ENCODE measurements at regions not wholly inside any gene's neighbourhood (a gene's known extent, or its start where the extent isn't known, plus 50 kb on each side); places are given as distances from the start of the nearest gene placed in this dataset.

DNA sequence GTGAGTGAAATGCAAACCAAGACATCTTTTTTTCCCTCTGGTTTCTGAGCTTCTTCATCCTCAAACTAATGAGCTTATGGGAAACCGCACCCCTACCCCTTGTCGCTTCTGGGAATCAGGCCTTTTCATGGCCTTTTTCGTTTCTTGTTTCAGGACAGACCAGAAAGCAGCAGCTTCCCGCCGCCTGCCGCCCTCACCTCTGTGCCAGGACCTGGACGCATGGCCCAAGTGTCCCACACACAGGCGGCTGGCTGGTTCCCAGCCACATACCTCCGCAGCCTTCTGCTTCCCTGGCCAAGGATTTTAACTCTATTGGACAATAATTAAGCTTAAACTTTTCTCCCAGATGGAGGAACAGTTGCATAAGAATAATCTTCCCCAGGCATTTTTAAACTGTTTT is 114.1 kb upstream of the SLITRK1 start:
- DNase-seq: no peak

DNA sequence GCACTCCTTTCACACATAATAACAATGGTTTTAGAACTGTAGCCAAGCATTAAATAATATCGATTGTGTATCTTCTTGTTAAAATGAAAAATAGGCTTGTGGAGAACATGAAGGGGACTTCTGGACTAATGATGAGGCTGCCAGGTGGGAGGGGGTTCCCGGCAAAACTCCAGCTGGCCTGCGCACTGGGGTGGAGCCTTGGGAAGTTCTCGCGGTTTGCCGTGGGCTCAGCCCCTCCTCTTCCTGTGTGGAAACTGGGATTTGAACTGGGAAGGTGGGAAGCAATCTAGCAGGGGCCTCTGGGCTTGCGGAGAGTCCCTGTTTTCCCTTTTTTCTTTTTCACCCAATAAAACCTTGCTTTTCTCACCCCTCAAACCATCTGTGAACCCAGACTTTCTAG is 113.7 kb upstream of the SLITRK1 start:
- no peak for DNase-seq

DNA sequence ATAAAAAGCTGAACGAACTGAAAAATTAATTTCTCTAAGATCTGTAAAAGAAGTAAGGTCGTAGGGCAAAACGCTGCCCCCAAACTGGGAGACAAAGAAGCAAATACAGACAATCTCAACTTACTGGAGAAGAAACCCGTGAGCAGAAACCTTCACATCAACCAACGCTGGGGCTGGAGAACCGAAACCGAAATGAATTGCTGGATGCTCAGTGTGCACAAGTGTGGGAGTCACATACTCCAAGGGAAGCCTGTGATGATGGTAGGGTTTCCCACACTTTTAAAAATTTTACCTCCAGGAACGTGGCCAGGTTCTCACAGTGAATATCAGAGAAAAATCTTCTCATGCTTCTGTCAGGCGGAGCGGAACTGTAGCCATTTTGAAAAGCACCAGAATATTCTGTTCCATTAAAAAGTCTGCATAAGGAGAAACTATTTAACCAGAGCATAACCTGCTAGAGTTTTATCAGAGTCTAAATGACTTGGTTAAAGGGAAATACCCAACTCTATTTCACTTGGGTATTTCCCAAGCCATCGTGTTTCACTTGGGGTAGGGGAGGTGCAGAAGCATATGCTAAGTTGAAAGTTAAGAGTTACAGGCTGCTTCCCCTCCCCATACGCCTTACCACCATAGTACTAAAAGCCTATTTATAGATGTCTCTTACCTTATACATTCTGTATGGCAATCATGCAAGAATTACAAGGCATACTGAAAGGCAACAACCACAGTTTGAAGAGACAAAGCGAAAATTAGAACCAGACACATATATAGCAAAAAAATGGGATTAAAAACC is 110.5 kb upstream of the SLITRK1 start:
- no peak for DNase-seq

DNA sequence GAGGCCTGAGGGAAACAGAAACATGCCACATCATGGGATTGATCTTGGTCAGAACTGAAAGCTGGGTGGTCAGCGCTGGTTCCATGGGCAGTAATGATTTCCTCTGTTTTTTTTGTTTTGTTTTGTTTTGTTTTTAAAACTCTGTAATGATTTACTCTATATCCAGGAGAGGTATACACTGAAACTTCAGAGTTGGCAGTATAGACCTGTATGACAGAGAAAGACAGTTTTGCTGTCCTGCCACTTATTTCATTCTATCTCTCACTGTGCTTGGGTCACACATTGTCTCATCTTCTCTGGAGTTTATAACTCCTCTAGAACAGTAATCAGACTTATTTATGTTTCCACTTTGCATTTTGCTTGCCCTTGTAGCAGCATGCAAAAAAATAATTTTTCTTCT is 105.1 kb upstream of the SLITRK1 start:
- no peak for DNase-seq

DNA sequence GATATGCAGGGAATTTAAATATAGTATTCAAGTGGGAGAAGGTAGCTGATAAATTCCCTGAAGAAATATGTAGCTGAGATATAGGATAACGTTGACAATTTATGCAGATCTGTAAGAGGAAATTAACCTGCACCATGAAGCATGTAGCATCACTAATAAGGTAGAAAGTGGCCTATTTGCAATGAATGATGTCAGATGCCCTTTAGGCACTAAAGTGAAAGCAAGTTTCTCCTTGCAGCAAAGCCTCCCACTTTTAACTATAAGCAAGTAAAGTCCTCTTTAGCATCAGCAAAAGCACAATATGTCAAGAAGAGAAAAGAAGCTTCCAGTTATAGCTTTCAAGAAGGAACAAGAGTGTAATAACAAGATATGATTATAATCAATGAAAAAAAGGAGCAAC is 102.5 kb upstream of the SLITRK1 start:
- no peak for DNase-seq

DNA sequence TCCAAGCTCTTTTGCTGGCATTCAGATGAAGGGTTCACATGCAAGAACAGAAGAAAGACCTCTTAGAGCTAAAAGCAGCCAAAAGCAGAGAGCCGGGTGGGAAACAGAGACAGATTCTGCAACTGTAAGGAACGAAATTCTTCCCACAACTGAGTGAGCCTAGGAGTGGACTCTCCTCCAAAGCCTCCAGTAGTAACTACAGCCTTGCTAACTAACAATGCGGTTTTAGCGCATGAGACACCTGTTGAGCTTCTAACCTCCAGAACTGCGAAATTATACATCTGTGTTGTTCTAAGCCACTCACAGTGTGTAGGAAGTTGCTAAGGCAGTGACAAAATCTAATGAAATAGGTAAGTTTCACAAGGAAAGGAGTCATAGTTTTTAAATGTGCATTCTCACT is 98.1 kb upstream of the SLITRK1 start:
- DNase-seq: peak; percentile 16

DNA sequence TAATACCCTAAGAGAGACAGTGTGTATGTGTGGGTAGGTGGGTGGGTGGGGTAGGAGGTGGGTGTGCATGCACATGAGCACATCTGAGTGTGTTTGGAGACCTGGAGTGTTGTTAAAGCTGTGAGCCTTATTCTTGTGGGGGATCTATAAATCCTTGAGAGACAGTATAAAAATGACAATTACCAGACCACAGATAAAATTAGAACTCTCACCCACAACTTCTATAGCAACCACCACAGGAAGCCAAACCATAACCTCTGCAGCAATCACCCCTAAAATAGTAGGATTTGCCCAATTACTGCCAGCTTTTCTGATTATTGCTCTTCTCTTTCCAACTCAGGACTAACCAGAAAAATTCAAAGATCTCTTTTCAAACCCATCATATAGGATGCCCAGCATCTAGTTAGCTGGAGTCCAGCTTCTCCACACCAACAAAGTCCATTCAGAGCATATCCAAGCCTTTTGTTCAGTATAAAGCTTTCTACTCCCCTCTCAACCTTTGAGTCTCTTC is 93.4 kb upstream of the SLITRK1 start:
- no peak for DNase-seq

DNA sequence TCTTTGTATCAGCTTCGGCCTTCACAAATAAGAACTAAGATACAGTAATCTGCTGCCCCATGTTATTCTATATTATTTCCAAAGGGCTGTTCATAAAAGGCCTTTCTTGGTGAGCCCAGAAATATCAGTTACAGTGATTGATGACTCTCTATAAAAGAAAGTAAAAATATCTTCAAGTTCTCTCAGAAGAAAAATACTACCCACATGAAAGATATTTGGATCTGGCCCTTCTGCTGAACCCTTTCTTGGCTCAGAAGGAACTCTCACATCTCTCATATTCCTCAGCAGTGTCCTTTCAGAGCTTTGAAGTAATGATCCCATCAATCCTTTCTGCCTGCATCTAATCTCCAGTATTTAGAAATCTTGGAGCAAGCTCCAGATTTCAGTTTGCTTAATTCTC is 76.3 kb upstream of the SLITRK1 start:
- no peak for DNase-seq

DNA sequence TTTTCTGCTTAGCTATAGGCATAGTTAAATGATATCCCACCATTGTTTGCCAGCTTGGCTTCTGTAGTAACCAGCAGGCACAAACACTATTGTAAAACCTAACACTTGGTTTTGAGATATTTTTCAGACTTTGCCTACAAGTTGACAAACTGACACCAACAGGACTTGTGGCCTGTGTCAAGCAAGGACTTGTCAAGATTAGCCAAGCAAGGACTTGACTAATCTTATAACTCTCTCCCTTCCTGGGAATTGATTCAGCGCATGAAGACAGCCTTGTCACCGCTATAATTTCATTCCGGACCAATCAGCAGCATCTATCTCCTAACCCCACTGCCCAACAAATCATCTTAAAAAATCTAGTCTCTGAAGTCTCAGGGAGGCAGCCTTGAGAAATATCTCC is 72.7 kb upstream of the SLITRK1 start:
- no peak for DNase-seq

DNA sequence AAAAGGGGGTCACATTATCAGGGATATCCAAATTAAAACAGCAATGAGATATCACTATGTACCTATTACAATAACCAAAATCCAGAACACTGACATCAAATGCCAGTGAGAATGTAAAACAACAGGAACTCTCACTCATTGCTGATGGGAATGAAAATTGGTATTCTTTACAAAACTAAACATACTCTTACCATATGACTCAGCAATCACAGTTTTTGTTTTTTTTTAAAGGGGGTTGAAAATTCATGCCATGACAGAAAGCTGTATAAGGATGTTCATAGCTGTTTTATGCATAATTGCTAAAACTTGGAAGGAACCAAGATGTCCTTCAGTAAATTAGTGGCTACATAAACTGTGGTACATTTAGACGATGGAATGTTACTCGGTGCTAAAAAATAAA is 71.6 kb upstream of the SLITRK1 start:
- peak; percentile 56 for DNase-seq

DNA sequence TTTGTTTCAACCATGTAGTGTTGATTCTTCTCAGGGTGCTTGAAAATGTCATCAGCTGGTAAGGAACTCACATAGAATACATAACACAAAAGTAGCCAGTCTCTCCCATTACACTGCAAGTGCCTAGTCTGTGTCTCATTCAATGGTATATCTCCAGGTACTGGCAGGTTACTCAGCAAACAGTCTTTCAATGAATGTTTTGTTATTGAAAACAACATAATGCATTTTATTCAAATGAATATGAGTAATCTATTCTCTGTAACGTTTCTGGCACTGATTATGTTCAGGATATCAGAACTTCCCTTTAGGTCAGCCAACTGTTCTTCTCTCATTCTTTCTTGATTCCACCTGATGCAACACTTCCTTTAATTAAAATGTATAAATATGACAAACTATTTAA is 68.0 kb upstream of the SLITRK1 start:
- no peak for DNase-seq

DNA sequence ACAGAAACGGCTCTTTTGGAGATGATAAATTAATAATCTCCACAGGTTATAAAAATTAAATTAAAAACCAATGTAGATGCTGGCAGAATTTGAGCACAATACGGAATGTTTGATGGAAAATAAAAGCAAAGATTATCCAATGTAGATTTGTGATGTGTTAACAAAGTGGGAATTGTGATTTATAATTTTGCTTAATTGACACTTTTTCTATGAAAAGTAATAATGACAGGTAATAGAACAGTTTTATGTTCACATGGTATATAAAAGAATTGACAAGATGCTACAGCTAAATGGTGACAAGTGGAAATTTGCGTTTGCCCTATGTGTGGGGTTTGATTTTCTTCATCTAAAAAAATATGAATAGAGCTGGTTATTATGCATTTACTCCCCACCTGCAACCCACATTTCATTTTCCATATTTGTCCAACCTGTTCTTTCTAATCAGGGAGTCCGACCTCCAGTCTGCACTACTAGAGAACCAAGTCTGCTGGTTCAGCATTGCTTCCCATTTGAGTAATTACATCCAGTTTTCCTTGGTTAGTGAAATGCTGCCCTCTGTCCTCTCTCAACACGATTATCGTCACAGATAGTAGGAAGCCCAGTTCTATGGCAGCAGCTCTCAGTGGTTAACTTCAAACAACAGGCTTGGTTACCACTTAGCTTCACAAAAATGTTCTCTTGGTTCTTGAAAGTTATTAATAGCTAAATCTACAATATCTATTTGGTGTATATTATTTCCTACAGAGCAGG is 61.4 kb upstream of the SLITRK1 start:
- peak; percentile 3 for DNase-seq

DNA sequence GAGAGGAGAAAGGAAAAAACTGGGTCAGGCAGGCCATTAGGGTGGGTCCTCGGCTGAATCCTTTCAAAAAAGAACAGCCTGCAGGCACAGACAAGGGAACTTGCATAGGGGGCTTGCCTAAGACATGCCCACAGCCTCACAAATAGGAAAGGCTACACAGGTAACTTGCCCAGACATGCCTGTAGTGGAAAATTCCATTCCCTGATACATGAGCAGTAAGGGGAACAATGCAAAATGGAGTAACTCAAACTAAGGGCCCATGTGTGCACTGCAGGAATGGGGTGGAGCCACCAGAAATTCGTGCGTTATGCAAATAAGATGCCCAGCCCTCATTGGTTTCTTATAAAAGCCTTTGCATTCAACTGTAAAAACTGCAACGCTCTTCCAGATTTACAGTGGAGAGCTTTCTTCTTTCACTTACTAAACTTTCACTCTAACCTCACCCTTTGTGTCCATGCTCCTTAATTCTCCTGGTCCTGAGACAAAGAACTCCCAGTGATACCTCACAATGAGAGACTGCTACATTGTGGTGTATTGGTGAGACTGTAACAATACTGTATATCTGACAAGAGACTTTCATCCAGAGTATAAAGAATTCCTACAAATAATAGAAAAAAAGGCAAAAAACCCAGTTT is 59.5 kb upstream of the SLITRK1 start:
- DNase-seq: no peak

DNA sequence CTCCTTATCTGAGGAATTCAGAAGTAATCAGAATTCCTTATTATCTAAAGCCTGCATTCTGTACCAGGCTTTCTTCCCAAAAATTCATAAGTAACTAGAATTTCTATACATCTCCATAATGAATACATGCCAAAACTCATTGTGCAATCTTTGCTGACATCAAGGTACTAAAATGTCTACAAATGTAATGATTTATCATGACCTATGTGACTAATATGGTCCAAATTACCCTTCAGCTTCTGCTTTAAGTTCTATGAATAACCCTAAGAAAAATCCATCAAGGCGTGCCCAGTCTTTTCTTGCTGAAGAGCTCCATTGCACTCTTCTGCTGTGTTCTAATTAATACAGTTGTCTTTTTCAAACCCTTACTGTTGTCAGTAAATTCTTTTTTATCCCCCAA is 58.5 kb upstream of the SLITRK1 start:
- peak; percentile 23 for DNase-seq

DNA sequence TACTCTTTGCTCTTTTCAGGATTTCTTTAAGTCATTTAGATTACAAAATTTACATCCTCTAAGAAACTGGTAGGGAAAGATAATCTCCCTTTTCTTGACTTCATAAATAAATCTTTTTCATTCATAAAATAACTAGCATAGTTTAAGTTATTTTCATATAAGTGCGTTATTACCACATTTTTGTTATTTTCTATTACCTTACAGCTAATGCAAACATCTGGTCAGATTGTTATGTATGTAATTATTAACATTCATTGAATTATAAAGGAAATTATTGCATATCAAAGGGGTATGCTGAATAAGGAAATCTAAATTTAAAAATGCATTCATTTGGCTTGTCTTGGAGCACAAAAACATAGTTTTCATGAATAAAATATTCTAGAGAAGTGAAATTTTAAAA is 55.3 kb upstream of the SLITRK1 start:
- DNase-seq: no peak

DNA sequence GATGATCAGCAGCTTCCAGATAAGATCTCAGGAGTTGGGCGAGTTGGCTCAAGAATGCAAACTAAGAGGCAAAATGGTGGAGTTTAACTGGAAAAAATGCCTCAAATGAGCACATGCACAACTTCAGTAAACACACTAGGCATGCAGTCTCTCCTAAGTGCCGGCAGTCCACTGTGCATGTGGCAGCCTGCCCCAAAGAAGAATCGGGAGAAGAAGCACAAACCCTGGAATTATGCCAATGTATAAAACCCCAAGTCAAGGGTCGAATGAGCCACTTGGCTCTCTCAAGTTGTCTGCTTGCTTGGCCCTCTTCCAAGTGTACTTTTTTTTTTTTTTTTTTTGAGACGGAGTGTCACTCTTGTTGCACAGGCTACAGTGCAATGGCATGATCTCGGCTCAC is 53.3 kb upstream of the SLITRK1 start:
- DNase-seq: no peak

All from fibroblast of skin of back (primary cell).